ENCODE measurements at regions not wholly inside any gene's neighbourhood (a gene's known extent, or its start where the extent isn't known, plus 50 kb on each side); places are given as distances from the start of the nearest gene placed in this dataset.
"Not testable (repeated sequence)": the region's sequence is repeated elsewhere in the genome, so short reads cannot be mapped to it uniquely, and the experiment has no call there.

- ATAC-seq (replicated peaks), result no peak
Measured at GRCh38 chr1:116287341-116288200, 85.5 kb upstream of the ATP1A1 start.

GRCh38 chr1:116288201-116288598 lies 84.8 kb upstream of the ATP1A1 start:
- peak; percentile 94 to 97 for ATAC-seq (replicated peaks)
- DNase-seq, result peak; percentile 15
- Mint-ChIP-seq H3K4me3 (no peak overlapping the region), H3K4me1 (peaks cover 2 to 7% of the 10 kb centered on the region in 2 donors), H3K27ac (peak overlapping the region; percentile 26), H3K36me3 (no peaks in the 10 kb centered on the region), H3K27me3 (peaks cover 23% of the 10 kb centered on the region in 2 donors), H3K9me3 (peaks cover 0 to 2% of the 10 kb centered on the region in 2 donors)

More at GRCh38 chr1:116287341-116288200, 85.5 kb upstream of the ATP1A1 start:
- peaks cover under 1 to 4% of the 10 kb centered on the region in 2 donors for H3K9me3 Mint-ChIP-seq
- H3K4me1 Mint-ChIP-seq, result peaks cover 2 to 7% of the 10 kb centered on the region in 2 donors
- no peak overlapping the region for H3K4me3 Mint-ChIP-seq
- no peaks in the 10 kb centered on the region for H3K36me3 Mint-ChIP-seq
- no peak for DNase-seq
- peaks cover 24% of the 10 kb centered on the region in 2 donors for H3K27me3 Mint-ChIP-seq
- peak overlapping the region; percentile 26 for H3K27ac Mint-ChIP-seq

- Mint-ChIP-seq H3K27ac (no peak overlapping the region), H3K9me3 (peaks cover 0 to 2% of the 10 kb centered on the region in 2 donors), H3K27me3 (peaks cover 15 to 18% of the 10 kb centered on the region in 2 donors), H3K4me1 (peaks cover 2 to 7% of the 10 kb centered on the region in 2 donors), H3K4me3 (no peak overlapping the region), H3K36me3 (no peaks in the 10 kb centered on the region)
- DNase-seq (no peak), ATAC-seq (replicated peaks) (no peak)
Measured at GRCh38 chr1:116289193-116289592, 83.9 kb upstream of the ATP1A1 start.

GRCh38 chr1:116290085-116290705 lies 82.8 kb upstream of the ATP1A1 start:
- ATAC-seq (replicated peaks), result no peak

GRCh38 chr1:116291024-116291423 lies 82.0 kb upstream of the ATP1A1 start:
- peaks cover 2 to 7% of the 10 kb centered on the region in 2 donors for H3K4me1 Mint-ChIP-seq
- H3K27ac Mint-ChIP-seq, result no peak overlapping the region
- no peaks in the 10 kb centered on the region for H3K36me3 Mint-ChIP-seq
- no peaks in the 10 kb centered on the region for H3K9me3 Mint-ChIP-seq
- ATAC-seq (replicated peaks), result no peak
- H3K27me3 Mint-ChIP-seq, result peaks cover 3 to 9% of the 10 kb centered on the region in 2 donors
- DNase-seq, result no peak
- H3K4me3 Mint-ChIP-seq, result no peak overlapping the region

More at GRCh38 chr1:116290085-116290705, 82.8 kb upstream of the ATP1A1 start:
- no peaks in the 10 kb centered on the region for H3K36me3 Mint-ChIP-seq
- peaks cover 9 to 13% of the 10 kb centered on the region in 2 donors for H3K27me3 Mint-ChIP-seq
- no peak overlapping the region for H3K4me3 Mint-ChIP-seq
- DNase-seq, result no peak
- H3K4me1 Mint-ChIP-seq, result peaks cover 2 to 7% of the 10 kb centered on the region in 2 donors
- H3K9me3 Mint-ChIP-seq, result no peaks in the 10 kb centered on the region
- no peak overlapping the region for H3K27ac Mint-ChIP-seq

- Mint-ChIP-seq H3K27ac (no peak overlapping the region), H3K36me3 (no peaks in the 10 kb centered on the region), H3K4me1 (peaks cover 2 to 6% of the 10 kb centered on the region in 2 donors), H3K27me3 (peaks cover 0 to 6% of the 10 kb centered on the region in 2 donors), H3K9me3 (no peaks in the 10 kb centered on the region), H3K4me3 (no peak overlapping the region)
- no peak for DNase-seq
- ATAC-seq (replicated peaks), result no peak
Measured at GRCh38 chr1:116292929-116293725, 79.9 kb upstream of the ATP1A1 start.

GRCh38 chr1:116297495-116298212 lies 75.4 kb upstream of the ATP1A1 start:
- ATAC-seq (replicated peaks) (no peak), DNase-seq (no peak)
- no peaks in the 10 kb centered on the region for H3K36me3 Mint-ChIP-seq
- H3K27ac Mint-ChIP-seq, result no peak overlapping the region
- H3K9me3 Mint-ChIP-seq, result no peaks in the 10 kb centered on the region
- no peak overlapping the region for H3K4me3 Mint-ChIP-seq
- no peaks in the 10 kb centered on the region for H3K4me1 Mint-ChIP-seq
- H3K27me3 Mint-ChIP-seq, result peaks cover 6% of the 10 kb centered on the region in 2 donors

- not testable (repeated sequence) for H3K4me3 Mint-ChIP-seq; DNase-seq; H3K27ac Mint-ChIP-seq; H3K9me3 Mint-ChIP-seq; H3K4me1 Mint-ChIP-seq; ATAC-seq (replicated peaks); H3K27me3 Mint-ChIP-seq; H3K36me3 Mint-ChIP-seq
Measured at GRCh38 chr1:116298213-116298579, 74.8 kb upstream of the ATP1A1 start.

GRCh38 chr1:116298746-116299145 lies 74.3 kb upstream of the ATP1A1 start:
- Mint-ChIP-seq H3K4me1 (no peaks in the 10 kb centered on the region), H3K9me3 (no peaks in the 10 kb centered on the region), H3K4me3 (no peak overlapping the region), H3K27me3 (peaks cover 0 to 6% of the 10 kb centered on the region in 2 donors), H3K27ac (no peak overlapping the region), H3K36me3 (no peaks in the 10 kb centered on the region)
- ATAC-seq (replicated peaks), result no peak
- DNase-seq, result no peak

- no peaks in the 10 kb centered on the region for H3K4me1 Mint-ChIP-seq
- peaks cover 0 to 6% of the 10 kb centered on the region in 2 donors for H3K27me3 Mint-ChIP-seq
- DNase-seq, result no peak
- no peak overlapping the region for H3K4me3 Mint-ChIP-seq
- H3K27ac Mint-ChIP-seq, result no peak overlapping the region
- no peaks in the 10 kb centered on the region for H3K36me3 Mint-ChIP-seq
- no peak for ATAC-seq (replicated peaks)
- no peaks in the 10 kb centered on the region for H3K9me3 Mint-ChIP-seq
Measured at GRCh38 chr1:116299248-116299647, 73.8 kb upstream of the ATP1A1 start.

GRCh38 chr1:116302281-116302680 lies 70.8 kb upstream of the ATP1A1 start:
- Mint-ChIP-seq H3K36me3 (no peaks in the 10 kb centered on the region), H3K27me3 (peaks cover 0 to 6% of the 10 kb centered on the region in 2 donors), H3K4me3 (no peak overlapping the region), H3K4me1 (no peaks in the 10 kb centered on the region), H3K9me3 (no peaks in the 10 kb centered on the region), H3K27ac (no peak overlapping the region)
- ATAC-seq (replicated peaks) (no peak), DNase-seq (no peak)

- ATAC-seq (replicated peaks) (no peak), DNase-seq (no peak)
- H3K4me1 Mint-ChIP-seq, result no peaks in the 10 kb centered on the region
- no peaks in the 10 kb centered on the region for H3K36me3 Mint-ChIP-seq
- no peaks in the 10 kb centered on the region for H3K9me3 Mint-ChIP-seq
- no peaks in the 10 kb centered on the region for H3K27me3 Mint-ChIP-seq
- H3K27ac Mint-ChIP-seq, result no peak overlapping the region
- H3K4me3 Mint-ChIP-seq, result no peak overlapping the region
Measured at GRCh38 chr1:116306102-116306501, 66.9 kb upstream of the ATP1A1 start.

- no peak overlapping the region for H3K4me3 Mint-ChIP-seq
- no peaks in the 10 kb centered on the region for H3K36me3 Mint-ChIP-seq
- H3K9me3 Mint-ChIP-seq, result no peaks in the 10 kb centered on the region
- no peaks in the 10 kb centered on the region for H3K27me3 Mint-ChIP-seq
- H3K27ac Mint-ChIP-seq, result no peak overlapping the region
- DNase-seq (no peak), ATAC-seq (replicated peaks) (no peak)
- no peaks in the 10 kb centered on the region for H3K4me1 Mint-ChIP-seq
Measured at GRCh38 chr1:116306840-116307442, 66.1 kb upstream of the ATP1A1 start.
